HCT116 (cell line): ENCODE measurements at regions not wholly inside any gene's neighbourhood (a gene's known extent, or its start where the extent isn't known, plus 50 kb on each side); places are given as distances from the start of the nearest gene placed in this dataset.

Experiments used
- ATAC-seq: fragments of 200-7000 bp; cut with Tn5 transposase; 2 replicates; pipeline ENCODE4 v1.9.1; 2020; ENCODE audit warnings: mild to moderate bottlenecking, moderate library complexity
- BruUV-seq: library from RNA; stranded (reverse); fragments of 400-500 nt; replicated peaks from 2 replicates; lab custom pipeline; 2021; lab: Mats Ljungman, UMichigan
- CTCF ChIA-PET: fragments of 300-600 bp; sonication (Branson Sonifier 250); formaldehyde crosslinking; loops from one replicate; lab custom pipeline; 2021; ENCODE audit warnings: antibody characterized with exemption; lab: Charles Lee
- POLR2A ChIA-PET: fragments of 300-600, 350-600 bp; sonication (Branson Sonifier 250); formaldehyde crosslinking; loops from one replicate; lab custom pipeline; 2021; ENCODE audit warnings: antibody characterized with exemption; lab: Charles Lee
- RAD21 ChIA-PET, 2 experiments: fragments of 300-600 bp; sonication (Branson Sonifier 250); formaldehyde crosslinking; loops; one replicate each; lab custom pipeline; 2023; ENCODE audit warnings: low total read pairs in 2 of 2; ENCODE audit not compliant: uncharacterized antibody in 2 of 2, unreplicated experiment in 2 of 2, low non-redundant PET in 1 of 2; lab: Charles Lee
- DNase-seq: peaks from one replicate; pipeline ENCODE4 v3.0.0-alpha.2; 2010; ENCODE audit warnings: low read depth, low spot score
- H2AFZ ChIP-seq: fragments of 200-600 bp; shearing (Covaris generic), sonication (generic); 2 replicates; pipeline ENCODE4 v1.6.1; 2017; ENCODE audit warnings: low read depth, mixed run types, mixed read lengths, antibody characterized with exemption, low read length; ENCODE audit not compliant: poor library complexity, severe bottlenecking
- H3K27ac ChIP-seq: 2 replicates; pipeline ENCODE4 v1.5.1; 2012; ENCODE audit warnings: low read depth, low read length
- H3K27me3 ChIP-seq: fragments of 200-600 bp; sonication (generic); 2 replicates; pipeline ENCODE4 v1.6.1; 2016; ENCODE audit warnings: mixed run types, low read length, mixed read lengths; ENCODE audit not compliant: insufficient read depth
- H3K36me3 ChIP-seq, 2 experiments: fragments of 200-500 bp in 1 of 2; fragments of 200-600 bp in 1 of 2; sonication (Bioruptor generic) in 1 of 2; sonication (generic) in 1 of 2; 2 replicates each; pipeline versions ENCODE4 v1.5.1 to v1.6.1; 2014 to 2016; ENCODE audit warnings: low read length in 2 of 2, inconsistent platforms in 1 of 2, mixed read lengths in 1 of 2, mixed run types in 1 of 2; ENCODE audit not compliant: insufficient read depth in 2 of 2, control insufficient read depth in 1 of 2
- H3K4me1 ChIP-seq, 2 experiments: fragments of 200-600 bp in 1 of 2; sonication (generic) in 1 of 2; 2 replicates each; pipeline versions ENCODE4 v1.5.1 to v1.6.1; 2012 to 2017; ENCODE audit warnings: low read length in 2 of 2, inconsistent platforms in 1 of 2, mild to moderate bottlenecking in 1 of 2, mixed read lengths in 1 of 2, mixed run types in 1 of 2, moderate library complexity in 1 of 2; ENCODE audit not compliant: insufficient read depth in 2 of 2, control insufficient read depth in 1 of 2
- H3K4me2 ChIP-seq: fragments of 200-600 bp; sonication (generic); 2 replicates; pipeline ENCODE4 v1.6.1; 2017; ENCODE audit warnings: mixed run types, low read length, mixed read lengths
- H3K4me3 ChIP-seq, 2 experiments: fragments of 200-600 bp in 1 of 2; sonication (generic) in 1 of 2; replicated peaks in 1 of 2; 2 replicates each; pipeline ENCODE4 v1.5.1; 2011 to 2016; ENCODE audit warnings: low read length in 2 of 2, control low read depth in 1 of 2, low read depth in 1 of 2, mild to moderate bottlenecking in 1 of 2, mixed read lengths in 1 of 2, mixed run types in 1 of 2
- H3K79me2 ChIP-seq: fragments of 200-600 bp; sonication (generic); 2 replicates; pipeline ENCODE4 v1.6.1; 2017; ENCODE audit warnings: mild to moderate bottlenecking, mixed run types, low read length, moderate library complexity, mixed read lengths; ENCODE audit not compliant: insufficient read depth
- H3K9ac ChIP-seq: fragments of 200-600 bp; sonication (generic); 2 replicates; pipeline ENCODE4 v1.6.1; 2016; ENCODE audit warnings: low read length, mixed read lengths
- H3K9me2 ChIP-seq: fragments of 200-600 bp; sonication (generic), shearing (Covaris generic); 2 replicates; pipeline ENCODE4 v1.6.1; 2017; ENCODE audit warnings: mixed run types, mild to moderate bottlenecking, moderate library complexity; ENCODE audit not compliant: insufficient read depth
- H3K9me3 ChIP-seq, 2 experiments: fragments of 200-500 bp in 1 of 2; fragments of 200-600 bp in 1 of 2; sonication (Bioruptor generic) in 1 of 2; sonication (generic) in 1 of 2; 2 replicates each; pipeline ENCODE4 v1.6.1; 2014 to 2017; ENCODE audit warnings: low read length in 2 of 2, mixed read lengths in 2 of 2, inconsistent platforms in 1 of 2, low read depth in 1 of 2, mild to moderate bottlenecking in 1 of 2, mixed run types in 1 of 2, moderate library complexity in 1 of 2; ENCODE audit not compliant: control insufficient read depth in 1 of 2, insufficient read depth in 1 of 2
- H4K20me1 ChIP-seq: fragments of 200-600 bp; sonication (generic), shearing (Covaris generic); 2 replicates; pipeline ENCODE4 v1.6.1; 2017; ENCODE audit warnings: mixed run types, mild to moderate bottlenecking, moderate library complexity; ENCODE audit not compliant: insufficient read depth
- CBX3 ChIP-seq: IDR thresholded peaks from 2 replicates; pipeline ENCODE4 v1.6.1; 2012; ENCODE audit warnings: low read depth
- CEBPB ChIP-seq: IDR thresholded peaks from 2 replicates; pipeline ENCODE4 v1.6.1; 2012; ENCODE audit warnings: low read depth
- EGR1 ChIP-seq: IDR thresholded peaks from 2 replicates; pipeline ENCODE4 v1.6.1; 2012; ENCODE audit warnings: low read depth
- ELF1 ChIP-seq: IDR thresholded peaks from 2 replicates; pipeline ENCODE4 v1.6.1; 2012; ENCODE audit warnings: low read depth, borderline replicate concordance
- EZH2 ChIP-seq: fragments of 200-600 bp; sonication (generic); IDR thresholded peaks from 2 replicates; pipeline ENCODE4 v1.6.1; 2017; ENCODE audit warnings: antibody characterized with exemption, mixed run types
- EZH2phosphoT487 ChIP-seq: fragments of 200-600 bp; IDR thresholded peaks from 2 replicates; pipeline ENCODE4 v1.6.1; 2018; ENCODE audit warnings: antibody characterized with exemption, borderline replicate concordance
- FOSL1 ChIP-seq: IDR thresholded peaks from 2 replicates; pipeline ENCODE4 v1.6.1; 2012; ENCODE audit warnings: low read depth
- JUND ChIP-seq: IDR thresholded peaks from 2 replicates; pipeline ENCODE4 v1.6.1; 2012
- POLR2A ChIP-seq: IDR thresholded peaks from 2 replicates; pipeline ENCODE4 v1.7.0; 2011; ENCODE audit warnings: borderline replicate concordance; ENCODE audit not compliant: insufficient read depth, insufficient read length; ENCODE audit errors: extremely low read depth
- SIN3A ChIP-seq: IDR thresholded peaks from 2 replicates; pipeline ENCODE4 v1.6.1; 2012; ENCODE audit warnings: low read depth
- SP1 ChIP-seq: IDR thresholded peaks from 2 replicates; pipeline ENCODE4 v1.6.1; 2012; ENCODE audit warnings: low read depth
- SRF ChIP-seq: IDR thresholded peaks from 2 replicates; pipeline ENCODE4 v1.6.1; 2012; ENCODE audit warnings: low read depth
- TCF7L2 ChIP-seq: IDR thresholded peaks from 2 replicates; pipeline ENCODE4 v1.7.0; 2011; ENCODE audit warnings: borderline replicate concordance, inconsistent platforms; ENCODE audit not compliant: insufficient read depth, insufficient read length; ENCODE audit errors: extremely low read depth
- YY1 ChIP-seq: IDR thresholded peaks from 2 replicates; pipeline ENCODE4 v1.6.1; 2011; ENCODE audit warnings: low read length, low read depth, moderate library complexity, mild to moderate bottlenecking; ENCODE audit not compliant: insufficient replicate concordance; ENCODE audit errors: extremely low read depth
- ZFX ChIP-seq: fragments of 450-650 bp; IDR thresholded peaks from 2 replicates; pipeline ENCODE4 v1.6.1; 2017
- intact Hi-C: fragments of 100-400 bp; cut with micrococcal nuclease; formaldehyde crosslinking; loops from 2 replicates; pipeline ENCODE4 v1.10.0; 2022
- TF ChIP-seq, protein P1 (sequence below): IDR thresholded peaks from 2 replicates; pipeline ENCODE4 v1.6.1; 2012
- TF ChIP-seq, protein P2 (sequence below): IDR thresholded peaks from 2 replicates; pipeline ENCODE4 v1.6.1; 2011; ENCODE audit warnings: mild to moderate bottlenecking, low read length, moderate library complexity; ENCODE audit not compliant: insufficient replicate concordance; ENCODE audit errors: extremely low read depth
- TF ChIP-seq, protein P3 (sequence below): IDR thresholded peaks from 2 replicates; pipeline ENCODE4 v1.6.1; 2012

DNA sequence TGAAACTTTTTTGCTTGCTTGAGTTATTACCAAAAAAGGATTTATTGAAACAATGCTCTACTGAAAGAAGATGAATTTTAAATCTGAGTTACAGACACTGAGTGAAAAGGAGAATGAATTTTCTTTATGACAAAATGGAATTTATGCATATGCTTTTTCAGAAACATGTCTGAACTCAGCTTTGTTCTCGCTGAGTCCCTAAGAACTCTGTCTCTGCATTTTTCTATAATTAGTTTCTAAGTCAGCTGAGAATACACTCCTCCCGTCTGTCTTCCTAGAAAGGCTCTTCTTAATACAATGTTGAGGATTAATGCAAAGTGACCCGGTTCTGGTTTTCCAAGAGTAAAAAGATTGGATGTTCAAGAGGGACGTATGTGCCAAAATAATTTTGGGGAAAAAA, 463.5 kb downstream of the NKX6-1 start:
- ChIA-PET CTCF (no interaction called here), RAD21 (no interaction called here), POLR2A (no interaction called here)
- Histone ChIP-seq H3K9me2 (no peaks in the 10 kb centered on the region), H3K9ac (no peak overlapping the region), H3K4me3 (no peak overlapping the region), H3K9me3 (no peaks in the 10 kb centered on the region), H3K36me3 (no peaks in the 10 kb centered on the region), H4K20me1 (no peaks in the 10 kb centered on the region), H3K27ac (no peak overlapping the region), H3K4me1 (no peaks in the 10 kb centered on the region), H2AFZ (no peak overlapping the region), H3K27me3 (no peaks in the 10 kb centered on the region), H3K4me2 (no peak overlapping the region), H3K79me2 (no peaks in the 10 kb centered on the region)
- intact Hi-C loops, result no loop called here
- DNase-seq (no peak), ATAC-seq (no peak)
- no TSS peak for BruUV-seq
- TF ChIP-seq, protein P1, sequence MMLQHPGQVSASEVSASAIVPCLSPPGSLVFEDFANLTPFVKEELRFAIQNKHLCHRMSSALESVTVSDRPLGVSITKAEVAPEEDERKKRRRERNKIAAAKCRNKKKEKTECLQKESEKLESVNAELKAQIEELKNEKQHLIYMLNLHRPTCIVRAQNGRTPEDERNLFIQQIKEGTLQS, result no peak
- TF ChIP-seq JUND, result no peak
- TF ChIP-seq CBX3, result no peak
- TF ChIP-seq SRF, result no peak
- TF ChIP-seq, protein P2, sequence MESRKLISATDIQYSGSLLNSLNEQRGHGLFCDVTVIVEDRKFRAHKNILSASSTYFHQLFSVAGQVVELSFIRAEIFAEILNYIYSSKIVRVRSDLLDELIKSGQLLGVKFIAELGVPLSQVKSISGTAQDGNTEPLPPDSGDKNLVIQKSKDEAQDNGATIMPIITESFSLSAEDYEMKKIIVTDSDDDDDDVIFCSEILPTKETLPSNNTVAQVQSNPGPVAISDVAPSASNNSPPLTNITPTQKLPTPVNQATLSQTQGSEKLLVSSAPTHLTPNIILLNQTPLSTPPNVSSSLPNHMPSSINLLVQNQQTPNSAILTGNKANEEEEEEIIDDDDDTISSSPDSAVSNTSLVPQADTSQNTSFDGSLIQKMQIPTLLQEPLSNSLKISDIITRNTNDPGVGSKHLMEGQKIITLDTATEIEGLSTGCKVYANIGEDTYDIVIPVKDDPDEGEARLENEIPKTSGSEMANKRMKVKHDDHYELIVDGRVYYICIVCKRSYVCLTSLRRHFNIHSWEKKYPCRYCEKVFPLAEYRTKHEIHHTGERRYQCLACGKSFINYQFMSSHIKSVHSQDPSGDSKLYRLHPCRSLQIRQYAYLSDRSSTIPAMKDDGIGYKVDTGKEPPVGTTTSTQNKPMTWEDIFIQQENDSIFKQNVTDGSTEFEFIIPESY, result no peak
- no peak for TF ChIP-seq ZFX
- TF ChIP-seq FOSL1, result no peak
- TF ChIP-seq CEBPB, result no peak
- TF ChIP-seq SIN3A, result no peak
- TF ChIP-seq POLR2A, result no peak
- TF ChIP-seq EGR1, result no peak

DNA sequence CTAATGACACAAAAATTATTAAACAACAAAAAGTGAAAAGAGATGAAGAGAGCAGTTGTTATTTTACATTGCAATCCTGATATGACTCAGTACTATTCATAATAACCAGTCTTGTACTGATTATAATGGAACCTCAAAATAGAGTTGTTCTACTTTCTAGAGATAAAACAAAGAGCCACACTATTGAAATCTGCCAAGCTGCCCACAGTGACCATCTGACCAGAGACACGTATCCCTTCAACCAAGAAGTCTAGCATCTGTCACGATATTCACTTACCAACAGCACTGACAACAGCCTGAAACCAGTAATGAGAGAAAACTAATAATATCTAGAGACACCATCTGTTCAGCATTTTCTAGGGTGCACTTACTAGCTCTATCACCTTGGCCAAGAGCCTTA, 466.7 kb downstream of the NKX6-1 start:
- POLR2A ChIA-PET, result no interaction called here
- BruUV-seq, result no TSS peak

More for the DNA sequence above, 466.7 kb downstream of the NKX6-1 start:
- no peaks in the 10 kb centered on the region for H3K9me2 ChIP-seq
- no peaks in the 10 kb centered on the region for H3K9me3 ChIP-seq
- DNase-seq, result no peak
- no peaks in the 10 kb centered on the region for H3K27me3 ChIP-seq
- H3K36me3 ChIP-seq, result no peaks in the 10 kb centered on the region
- intact Hi-C loops, result no loop called here
- TF ChIP-seq ELF1, result no peak
- no peak for TF ChIP-seq SP1
- TF ChIP-seq EZH2, result no peak
- no peak for TF ChIP-seq ZFX
- TF ChIP-seq, protein P2, result no peak
- TF ChIP-seq EZH2phosphoT487, result no peak
- TF ChIP-seq, protein P3, sequence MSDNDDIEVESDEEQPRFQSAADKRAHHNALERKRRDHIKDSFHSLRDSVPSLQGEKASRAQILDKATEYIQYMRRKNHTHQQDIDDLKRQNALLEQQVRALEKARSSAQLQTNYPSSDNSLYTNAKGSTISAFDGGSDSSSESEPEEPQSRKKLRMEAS, result no peak
- TF ChIP-seq TCF7L2, result no peak
- TF ChIP-seq FOSL1, result no peak
- TF ChIP-seq CBX3, result no peak
- no peak for TF ChIP-seq JUND
- TF ChIP-seq YY1, result no peak
- no peaks in the 10 kb centered on the region for H4K20me1 ChIP-seq
- ChIA-PET CTCF (no interaction called here), RAD21 (no interaction called here)
- no peak for ATAC-seq
- H3K9ac ChIP-seq, result no peak overlapping the region
- H3K4me3 ChIP-seq, result no peak overlapping the region
- no peak overlapping the region for H3K27ac ChIP-seq
- H3K79me2 ChIP-seq, result no peaks in the 10 kb centered on the region
- no peak overlapping the region for H3K4me2 ChIP-seq
- H3K4me1 ChIP-seq, result no peaks in the 10 kb centered on the region
- H2AFZ ChIP-seq, result no peak overlapping the region
